Left renal pelvis (tissue), 4 donors: ENCODE measurements at regions not wholly inside any gene's neighbourhood (a gene's known extent, or its start where the extent isn't known, plus 50 kb on each side); places are given as distances from the start of the nearest gene placed in this dataset.
"Not testable (repeated sequence)": the region's sequence is repeated elsewhere in the genome, so short reads cannot be mapped to it uniquely, and the experiment has no call there.

Source experiments
- DNase-seq, 4 donors: peaks; one replicate each; pipeline ENCODE4 v3.0.0-alpha.2; 2013; ENCODE audit warnings: low read depth in 4 of 4, low spot score in 3 of 4

DNA sequence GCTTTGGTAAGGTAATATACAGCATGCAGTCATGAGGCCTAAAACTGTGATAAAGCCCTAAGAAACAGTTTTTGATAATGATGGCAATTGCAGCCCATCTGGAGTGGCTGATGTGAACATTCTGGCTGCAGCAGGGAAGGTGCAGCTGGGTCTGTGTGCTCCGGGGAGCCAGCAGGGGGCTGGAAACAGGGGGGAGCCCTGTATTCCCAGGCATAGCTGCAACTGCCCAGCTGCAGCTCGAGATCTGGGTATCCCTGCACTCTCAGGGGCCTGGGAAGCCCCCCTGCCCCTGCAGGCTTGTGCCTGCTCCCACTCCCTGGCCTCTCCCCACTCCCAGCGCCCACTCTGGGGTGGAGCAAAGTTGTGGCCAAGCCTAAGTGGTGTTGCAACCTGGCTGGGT lies 95.6 kb downstream of the RRAGB start:
- no peak for DNase-seq

DNA sequence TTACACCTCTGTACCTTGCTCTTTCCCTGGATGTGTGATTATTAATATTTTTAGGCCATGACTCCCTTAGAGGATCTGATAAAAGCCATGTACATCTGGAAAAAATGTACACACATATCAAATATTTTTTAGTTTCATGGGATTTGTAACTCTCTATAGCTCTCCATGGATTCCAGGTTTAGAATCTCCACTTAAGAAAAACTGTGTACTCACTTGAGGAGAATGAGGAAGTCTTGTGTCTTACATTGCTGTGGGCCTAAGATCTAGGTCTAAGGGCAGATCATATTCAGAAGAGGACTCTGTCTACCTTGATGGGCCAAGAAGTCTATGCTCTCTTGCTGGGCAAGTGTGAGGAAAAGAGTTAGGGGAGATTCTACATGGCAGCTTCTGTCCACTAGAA lies 98.0 kb downstream of the RRAGB start:
- DNase-seq = no peak

DNA sequence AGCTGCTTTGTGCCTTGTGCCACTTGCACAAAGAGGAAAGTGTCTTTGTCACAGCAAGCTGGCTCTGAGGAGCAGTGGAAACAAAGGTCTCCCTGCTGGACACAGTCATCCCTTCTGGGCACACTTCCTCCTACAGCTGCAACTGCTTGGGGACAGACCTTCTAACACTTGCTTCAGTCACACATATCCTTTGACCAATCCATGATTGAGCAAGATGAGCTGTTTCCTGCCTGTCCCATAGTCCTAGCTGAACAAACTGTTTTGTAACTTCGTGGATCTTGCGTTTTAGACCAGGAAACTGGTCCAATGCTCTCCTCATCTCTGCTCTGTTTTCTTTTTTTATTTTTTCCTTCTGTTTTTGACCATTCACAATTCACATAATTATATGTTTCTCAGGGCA lies 98.5 kb downstream of the RRAGB start:
- no peak for DNase-seq

- no peak for DNase-seq
Measured at GRCh38 chrX:55818673-55819375, 101.3 kb downstream of the RRAGB start.

- DNase-seq = no peak
Measured at GRCh38 chrX:55839485-55839884, 121.9 kb downstream of the RRAGB start.

DNA sequence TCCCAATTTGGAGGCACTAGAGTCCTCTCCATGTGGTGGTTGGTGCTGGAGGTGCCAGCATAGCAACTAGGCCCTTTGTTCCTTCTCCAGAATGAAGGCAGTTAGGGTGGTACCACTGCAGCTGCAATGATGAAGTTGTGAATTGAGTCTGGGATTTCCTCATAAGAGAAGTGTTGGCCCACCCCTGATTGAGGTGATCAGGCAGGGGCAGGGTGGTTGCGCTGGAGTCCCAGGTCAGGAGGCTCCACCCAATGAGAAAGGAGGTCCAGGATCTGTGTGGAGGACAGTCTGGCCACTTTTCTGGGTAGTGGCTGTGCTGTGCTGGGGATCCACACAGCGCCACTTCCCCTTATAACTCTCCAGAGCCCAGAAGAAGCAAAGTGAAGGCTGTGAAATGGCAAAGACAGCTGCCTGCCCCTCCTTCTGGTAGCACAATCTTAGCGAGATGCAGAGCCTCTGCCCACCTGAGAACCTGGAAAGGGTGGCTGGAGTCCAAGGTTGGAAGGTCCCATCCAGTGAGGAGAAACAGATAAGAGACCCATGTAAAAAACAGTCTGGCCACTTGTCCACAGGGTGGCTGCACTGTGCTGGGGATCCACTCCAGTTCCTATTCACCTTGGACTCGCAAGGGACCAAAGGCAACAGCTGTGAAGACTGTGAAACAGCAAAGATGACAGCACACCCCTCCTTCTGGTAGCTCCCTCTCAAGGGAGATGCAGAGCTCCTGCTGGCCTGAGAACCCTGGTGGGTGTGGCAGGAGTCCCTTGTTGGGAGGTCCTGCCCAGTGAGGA lies 124.6 kb downstream of the RRAGB start:
- DNase-seq = no peak

DNA sequence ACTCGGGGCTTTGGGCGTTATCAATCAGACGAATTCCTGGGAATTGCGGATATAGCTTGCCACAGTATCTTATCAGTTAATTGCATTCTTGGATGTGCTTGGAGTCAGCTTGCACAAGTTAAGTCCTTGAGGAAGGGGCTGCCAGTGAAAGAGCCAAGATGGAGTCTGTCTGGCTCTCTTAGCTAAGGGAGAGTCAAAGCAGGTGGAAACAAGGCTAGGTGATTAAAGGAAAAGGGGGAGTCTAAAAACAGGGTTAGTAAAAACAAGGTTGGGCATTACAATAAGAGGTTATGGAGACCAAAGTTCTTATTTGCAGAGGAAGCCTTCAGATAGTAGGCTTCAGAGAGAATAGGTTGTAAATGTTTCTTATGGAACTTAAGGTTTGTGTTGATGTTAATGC lies 149.2 kb downstream of the RRAGB start:
- DNase-seq = not testable (repeated sequence)

DNA sequence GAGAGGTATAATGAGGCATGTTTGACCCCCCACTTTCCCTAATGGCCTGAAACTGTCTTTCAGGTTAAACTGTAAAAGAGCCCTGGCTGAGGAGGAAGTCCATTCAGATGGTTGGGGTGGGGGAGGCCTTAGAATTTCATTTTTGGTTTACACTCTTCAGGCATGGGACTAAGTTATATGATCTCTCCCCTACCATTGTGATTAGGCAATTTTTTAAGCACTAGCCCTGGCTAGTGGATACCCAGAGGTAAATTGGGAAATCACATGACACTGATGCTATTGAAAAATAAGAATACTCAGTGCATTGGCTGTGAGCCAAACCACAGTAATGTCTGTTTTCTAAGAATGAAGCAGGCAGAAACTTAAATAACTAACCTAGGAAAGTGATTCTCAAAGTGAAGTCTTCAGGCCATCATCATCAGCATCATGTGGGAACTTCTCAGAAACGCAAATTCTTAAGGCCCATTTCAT lies 149.7 kb downstream of the RRAGB start:
- DNase-seq = no peak

DNA sequence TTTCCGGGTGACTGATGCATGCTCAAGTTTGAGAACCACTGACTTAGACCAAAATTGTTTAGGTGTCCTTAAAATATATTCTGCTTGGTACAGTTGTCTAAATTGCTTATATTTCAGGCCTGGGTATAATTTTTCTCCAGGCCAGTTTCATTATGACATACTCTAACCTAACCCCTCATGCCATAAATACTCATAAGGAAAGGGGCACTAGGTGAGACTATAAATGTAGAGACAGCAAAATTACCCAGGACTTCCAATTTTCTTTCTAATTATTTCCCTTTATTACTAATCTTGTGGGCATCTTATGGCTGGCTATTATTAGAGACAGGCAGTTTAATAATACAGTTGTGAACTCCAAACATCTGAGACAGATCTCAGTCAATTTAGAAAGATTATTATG lies 150.2 kb downstream of the RRAGB start:
- DNase-seq = no peak

DNA sequence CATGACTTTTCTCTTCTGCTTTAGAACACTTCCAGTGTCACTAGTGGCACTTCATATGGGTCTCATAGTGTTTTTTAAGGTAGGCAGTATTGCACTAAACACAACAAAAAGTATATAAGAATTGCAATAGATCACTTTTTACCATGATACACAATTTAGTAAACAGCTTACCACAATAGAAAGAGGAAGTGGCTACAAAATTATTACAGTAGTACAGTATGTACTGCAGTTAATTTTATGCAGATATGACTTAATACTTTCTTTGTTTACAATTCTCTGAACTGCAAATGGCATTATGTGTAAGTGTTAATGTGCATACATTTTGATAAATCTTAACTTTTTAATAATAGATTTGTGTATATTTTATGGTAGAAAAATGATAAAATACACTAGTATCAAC lies 157.3 kb downstream of the RRAGB start:
- no peak for DNase-seq

- not testable (repeated sequence) for DNase-seq
Measured at GRCh38 chrX:55883541-55883940, 166.0 kb downstream of the RRAGB start.

- peak; percentile 43 to 55 (median 50) for DNase-seq
Measured at GRCh38 chrX:55907968-55908607, 190.5 kb downstream of the RRAGB start.

DNA sequence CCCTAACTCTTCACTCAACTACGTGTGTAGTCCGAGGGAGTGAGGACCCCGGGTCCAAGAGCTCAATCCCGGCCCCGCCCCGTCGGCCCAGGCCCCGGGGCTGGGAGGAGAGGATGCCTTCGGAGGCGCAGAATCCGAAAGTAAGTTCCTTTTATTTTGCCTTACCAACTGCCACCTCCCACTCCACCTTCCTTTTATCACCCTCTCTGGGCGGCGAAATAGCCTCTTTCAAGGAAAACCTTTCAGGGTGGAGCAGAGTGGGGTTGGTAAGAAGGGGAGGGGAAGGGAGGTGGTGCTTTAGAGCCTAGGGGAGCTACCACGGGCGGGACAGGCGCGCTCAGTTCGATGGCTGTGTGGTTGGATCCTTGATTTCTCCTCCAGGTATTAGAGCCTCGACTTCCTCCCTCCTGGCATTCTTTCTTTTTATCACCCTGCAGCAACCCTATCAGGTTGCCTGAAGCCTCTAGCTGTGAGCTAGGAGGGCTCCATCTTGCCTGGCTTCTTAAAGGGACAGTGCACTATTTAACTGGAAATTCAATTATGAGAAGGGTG lies 191.2 kb downstream of the RRAGB start:
- peak in 2 of 4 donors; percentile 1 to 2 for DNase-seq

GRCh38 chrX:55919367-55920221 lies 202.0 kb downstream of the RRAGB start:
- DNase-seq = no peak

DNA sequence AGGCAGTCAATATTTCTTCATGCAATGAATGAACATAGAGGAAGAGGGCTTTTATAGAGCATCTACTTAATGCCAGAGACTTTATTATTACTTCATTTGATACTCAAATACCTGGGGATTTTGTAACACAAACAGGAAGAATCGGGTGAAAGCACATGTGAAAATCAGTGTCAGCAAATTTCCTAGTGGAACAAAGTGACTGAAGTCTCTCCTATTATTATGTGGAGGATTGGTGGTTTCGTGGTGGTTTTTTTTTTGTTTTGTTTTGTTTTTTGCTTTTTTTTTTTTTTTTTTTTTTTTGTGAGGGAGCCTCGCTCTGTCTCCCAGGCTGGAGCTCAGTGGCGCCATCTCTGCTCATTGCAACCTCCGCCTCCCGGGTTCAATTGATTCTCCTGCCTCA lies 207.0 kb downstream of the RRAGB start:
- no peak for DNase-seq

GRCh38 chrX:55928529-55928928 lies 211.0 kb downstream of the RRAGB start:
- not testable (repeated sequence) for DNase-seq
